Natural killer cell treated with Interleukin-12 subunit alpha and Interleukin-12 subunit beta and Interleukin-15 and Interleukin-18, amount 100 ng/mL, for 72 hours (primary cell): ENCODE measurements at regions not wholly inside any gene's neighbourhood (a gene's known extent, or its start where the extent isn't known, plus 50 kb on each side); places are given as distances from the start of the nearest gene placed in this dataset.

ENCODE experiments used
- ATAC-seq, 2 donors: fragments of 150-1000 bp; cut with Tn5 transposase in 1 of 2; sonication (Bioruptor Pico), chemical (Tn5 transposase) in 1 of 2; 2 replicates each; pipeline ENCODE4 v1.10.0; 2021
- DNase-seq: peaks from one replicate; pipeline ENCODE4 v3.0.0; 2022; ENCODE audit warnings: low spot score
- H3K27ac Mint-ChIP-seq, 2 donors: 1 replicate in 1 of 2; 2 replicates in 1 of 2; pipeline ENCODE4 v1.8.0; 2022; ENCODE audit warnings: mixed read lengths in 2 of 2, mild to moderate bottlenecking in 1 of 2, moderate library complexity in 1 of 2
- H3K27me3 Mint-ChIP-seq, 2 donors: 1 replicate in 1 of 2; 2 replicates in 1 of 2; pipeline ENCODE4 v1.8.0; 2022; ENCODE audit warnings: mixed read lengths in 2 of 2
- H3K36me3 Mint-ChIP-seq: one replicate; pipeline ENCODE4 v1.8.0; 2022; ENCODE audit warnings: mixed read lengths
- H3K4me1 Mint-ChIP-seq, 2 donors: 1 replicate in 1 of 2; 2 replicates in 1 of 2; pipeline ENCODE4 v1.8.0; 2022; ENCODE audit warnings: low read depth in 2 of 2, mixed read lengths in 2 of 2, mild to moderate bottlenecking in 1 of 2
- H3K4me3 Mint-ChIP-seq: one replicate; pipeline ENCODE4 v1.8.0; 2022; ENCODE audit warnings: mixed read lengths
- H3K9me3 Mint-ChIP-seq: 2 replicates; pipeline ENCODE4 v1.8.0; 2022; ENCODE audit warnings: mixed read lengths

GRCh38 chr5:165066751-165067385 is 1561.4 kb downstream of the MAT2B start:
- DNase-seq (no peak), ATAC-seq (no peak)
- H3K27me3 Mint-ChIP-seq = no peaks in the 10 kb centered on the region
- no peak overlapping the region for H3K4me3 Mint-ChIP-seq
- H3K36me3 Mint-ChIP-seq = peaks cover under 1% of the 10 kb centered on the region
- H3K4me1 Mint-ChIP-seq = no peaks in the 10 kb centered on the region
- H3K27ac Mint-ChIP-seq = no peak overlapping the region
- peaks cover 22% of the 10 kb centered on the region for H3K9me3 Mint-ChIP-seq

- ATAC-seq (no peak), DNase-seq (no peak)
- no peaks in the 10 kb centered on the region for H3K27me3 Mint-ChIP-seq
- peaks cover 25% of the 10 kb centered on the region for H3K9me3 Mint-ChIP-seq
- no peaks in the 10 kb centered on the region for H3K4me1 Mint-ChIP-seq
- H3K27ac Mint-ChIP-seq = no peak overlapping the region
- peaks cover 18% of the 10 kb centered on the region for H3K36me3 Mint-ChIP-seq
- H3K4me3 Mint-ChIP-seq = no peak overlapping the region
Measured at GRCh38 chr5:165076686-165077085, 1571.3 kb downstream of the MAT2B start.

DNA sequence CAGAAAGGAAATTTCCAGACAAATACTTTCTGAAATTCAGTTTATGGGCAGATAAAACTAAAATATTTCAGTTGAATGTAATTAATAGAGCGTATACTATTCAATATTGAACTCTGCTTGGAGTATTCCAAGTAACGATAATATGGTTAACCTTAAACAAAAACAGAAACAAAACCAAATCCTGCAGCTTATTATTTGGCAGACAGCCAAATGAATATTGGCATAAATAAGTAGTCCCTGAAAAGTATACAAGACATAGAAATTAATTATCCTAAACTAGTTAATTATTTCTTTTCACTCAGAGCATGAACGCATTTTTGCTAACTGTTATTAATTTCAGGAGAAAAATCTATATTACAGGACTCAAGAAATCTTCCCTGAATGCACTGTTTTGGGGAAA is 1574.0 kb downstream of the MAT2B start:
- no peaks in the 10 kb centered on the region for H3K4me1 Mint-ChIP-seq
- no peak for DNase-seq
- H3K27ac Mint-ChIP-seq = no peak overlapping the region
- H3K4me3 Mint-ChIP-seq = no peak overlapping the region
- no peaks in the 10 kb centered on the region for H3K27me3 Mint-ChIP-seq
- peaks cover 9% of the 10 kb centered on the region for H3K9me3 Mint-ChIP-seq
- no peaks in the 10 kb centered on the region for H3K36me3 Mint-ChIP-seq
- no peak for ATAC-seq

GRCh38 chr5:165083394-165083793 is 1578.0 kb downstream of the MAT2B start:
- no peaks in the 10 kb centered on the region for H3K36me3 Mint-ChIP-seq
- H3K27me3 Mint-ChIP-seq = no peaks in the 10 kb centered on the region
- ATAC-seq (no peak), DNase-seq (no peak)
- peaks cover 11% of the 10 kb centered on the region for H3K9me3 Mint-ChIP-seq
- H3K27ac Mint-ChIP-seq = no peak overlapping the region
- no peaks in the 10 kb centered on the region for H3K4me1 Mint-ChIP-seq
- H3K4me3 Mint-ChIP-seq = no peak overlapping the region

DNA sequence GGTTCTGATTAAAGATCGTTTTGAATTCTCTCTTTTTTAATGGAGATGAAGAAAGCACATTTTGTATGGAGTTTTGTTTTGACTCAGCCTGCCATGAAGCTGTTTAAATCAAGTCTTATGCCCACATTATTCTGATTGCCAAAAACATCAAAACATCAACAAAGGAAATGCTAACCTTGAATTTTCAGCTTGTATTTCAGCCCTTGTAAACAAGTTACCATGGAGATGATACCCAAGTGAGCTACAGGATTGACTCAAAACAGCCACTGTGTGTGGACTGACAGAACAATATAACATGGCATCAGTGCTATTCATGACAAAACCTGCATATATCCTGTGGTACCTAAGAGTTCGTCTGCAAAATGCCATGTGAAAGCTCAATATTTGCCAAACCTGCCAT is 1581.0 kb downstream of the MAT2B start:
- Mint-ChIP-seq H3K27ac (no peak overlapping the region), H3K27me3 (no peaks in the 10 kb centered on the region), H3K9me3 (peaks cover 10% of the 10 kb centered on the region), H3K4me3 (no peak overlapping the region), H3K36me3 (no peaks in the 10 kb centered on the region), H3K4me1 (no peaks in the 10 kb centered on the region)
- DNase-seq (no peak), ATAC-seq (no peak)

- Mint-ChIP-seq H3K9me3 (peaks cover 3% of the 10 kb centered on the region), H3K27ac (no peak overlapping the region), H3K4me3 (no peak overlapping the region), H3K27me3 (no peaks in the 10 kb centered on the region), H3K36me3 (no peaks in the 10 kb centered on the region), H3K4me1 (no peaks in the 10 kb centered on the region)
- no peak for ATAC-seq
- DNase-seq = no peak
Measured at GRCh38 chr5:165094782-165095181, 1589.4 kb downstream of the MAT2B start.

DNA sequence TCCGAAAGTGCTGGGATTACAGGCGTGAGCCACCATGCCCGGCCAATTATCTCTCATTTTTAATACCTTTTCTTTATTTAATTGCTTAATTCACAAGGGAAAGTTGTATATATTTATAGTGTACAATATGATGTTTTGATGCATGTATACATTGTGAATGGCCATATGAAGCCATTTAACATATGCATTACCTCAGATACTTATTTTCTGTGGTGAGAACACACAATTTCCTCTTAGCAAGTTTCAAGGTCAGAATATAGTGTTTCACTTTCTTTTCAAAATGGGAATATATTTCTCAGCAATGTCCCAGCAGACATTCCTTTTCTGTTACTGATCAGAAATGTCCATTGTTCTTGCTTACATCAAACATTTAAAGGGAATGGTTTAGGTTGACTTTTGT is 1596.3 kb downstream of the MAT2B start:
- no peak overlapping the region for H3K4me3 Mint-ChIP-seq

DNA sequence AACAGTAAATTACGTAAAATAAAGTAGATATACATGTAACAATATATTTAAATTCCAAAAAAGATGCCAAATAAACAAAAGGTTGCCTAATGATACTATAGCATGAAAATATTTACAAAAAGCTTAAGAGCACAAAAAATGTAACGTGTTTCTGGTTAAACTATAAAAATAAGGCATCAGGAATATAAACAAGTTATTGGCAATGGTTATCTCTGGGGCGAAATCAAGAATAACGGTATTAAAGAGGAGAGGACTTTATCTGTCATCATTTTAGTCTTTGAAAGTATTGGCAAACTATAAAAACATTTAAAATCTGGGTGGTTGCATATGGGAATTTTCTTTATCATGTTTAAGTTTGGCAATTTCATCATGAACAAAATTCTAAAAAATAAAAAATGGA is 1599.2 kb downstream of the MAT2B start:
- H3K27ac Mint-ChIP-seq = no peak overlapping the region
- ATAC-seq = no peak
- peaks cover 8% of the 10 kb centered on the region for H3K9me3 Mint-ChIP-seq
- no peak for DNase-seq
- peaks cover 8% of the 10 kb centered on the region for H3K36me3 Mint-ChIP-seq
- no peak overlapping the region for H3K4me3 Mint-ChIP-seq
- no peaks in the 10 kb centered on the region for H3K4me1 Mint-ChIP-seq
- H3K27me3 Mint-ChIP-seq = no peaks in the 10 kb centered on the region

More for the DNA sequence above, 1596.3 kb downstream of the MAT2B start:
- H3K9me3 Mint-ChIP-seq = peaks cover 8% of the 10 kb centered on the region
- peaks cover 8% of the 10 kb centered on the region for H3K36me3 Mint-ChIP-seq
- H3K27ac Mint-ChIP-seq = no peak overlapping the region
- no peaks in the 10 kb centered on the region for H3K4me1 Mint-ChIP-seq
- H3K27me3 Mint-ChIP-seq = no peaks in the 10 kb centered on the region
- no peak for DNase-seq
- no peak for ATAC-seq

DNA sequence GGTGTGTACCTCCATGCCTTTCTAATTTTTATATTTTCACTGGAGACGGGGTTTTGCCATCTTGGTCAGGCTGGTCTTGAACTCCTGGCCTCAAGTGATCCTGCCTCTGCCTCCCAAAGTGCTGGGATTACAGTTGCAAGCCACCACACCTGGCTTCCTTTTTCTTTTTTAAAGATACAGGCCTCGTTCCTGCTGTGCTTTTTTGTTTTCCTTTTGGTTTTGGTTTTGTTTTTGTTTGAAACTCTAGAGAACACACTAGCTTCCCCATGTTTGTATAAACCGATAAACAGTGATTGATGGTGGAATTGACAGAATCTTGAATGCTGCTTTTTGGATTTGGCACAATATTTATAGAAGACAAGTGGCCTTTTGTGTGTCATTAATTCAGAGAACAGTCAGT is 1603.4 kb downstream of the MAT2B start:
- no peak for ATAC-seq
- Mint-ChIP-seq H3K27ac (no peak overlapping the region), H3K9me3 (no peaks in the 10 kb centered on the region), H3K36me3 (no peaks in the 10 kb centered on the region), H3K4me3 (no peak overlapping the region), H3K4me1 (no peaks in the 10 kb centered on the region), H3K27me3 (no peaks in the 10 kb centered on the region)
- DNase-seq = no peak

- ATAC-seq (no peak), DNase-seq (no peak)
- Mint-ChIP-seq H3K27ac (no peak overlapping the region), H3K4me3 (no peak overlapping the region), H3K4me1 (no peaks in the 10 kb centered on the region), H3K36me3 (no peaks in the 10 kb centered on the region), H3K27me3 (no peaks in the 10 kb centered on the region), H3K9me3 (peaks cover 6% of the 10 kb centered on the region)
Measured at GRCh38 chr5:165119175-165119574, 1613.8 kb downstream of the MAT2B start.

- no peaks in the 10 kb centered on the region for H3K36me3 Mint-ChIP-seq
- no peak overlapping the region for H3K27ac Mint-ChIP-seq
- H3K4me3 Mint-ChIP-seq = no peak overlapping the region
- H3K9me3 Mint-ChIP-seq = peaks cover 8% of the 10 kb centered on the region
- no peaks in the 10 kb centered on the region for H3K4me1 Mint-ChIP-seq
- ATAC-seq = no peak
- DNase-seq = no peak
- no peaks in the 10 kb centered on the region for H3K27me3 Mint-ChIP-seq
Measured at GRCh38 chr5:165126598-165126997, 1621.2 kb downstream of the MAT2B start.

- Mint-ChIP-seq H3K27me3 (no peaks in the 10 kb centered on the region), H3K36me3 (no peaks in the 10 kb centered on the region), H3K9me3 (peaks cover 12% of the 10 kb centered on the region), H3K27ac (no peak overlapping the region), H3K4me3 (no peak overlapping the region), H3K4me1 (no peaks in the 10 kb centered on the region)
- no peak for ATAC-seq
- DNase-seq = no peak
Measured at GRCh38 chr5:165127941-165128340, 1622.5 kb downstream of the MAT2B start.

DNA sequence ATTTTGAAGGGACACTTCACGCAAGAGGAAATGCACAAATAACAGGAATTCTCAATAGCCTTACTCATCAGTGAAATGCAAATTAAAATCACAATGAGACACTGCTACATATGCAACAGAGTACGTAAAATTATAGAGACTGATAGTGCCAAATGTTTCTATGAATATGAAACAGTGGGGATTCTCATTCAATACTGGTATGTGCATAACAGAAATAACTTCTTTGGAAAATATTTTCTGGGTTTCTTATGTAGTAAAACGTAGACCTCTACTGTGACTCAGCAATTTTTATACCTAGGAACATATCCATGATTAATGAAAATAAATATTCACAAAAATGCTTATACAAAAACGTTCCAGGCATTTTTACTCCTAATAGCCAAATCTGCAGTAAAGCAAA is 1625.2 kb downstream of the MAT2B start:
- Mint-ChIP-seq H3K27me3 (no peaks in the 10 kb centered on the region), H3K4me1 (no peaks in the 10 kb centered on the region), H3K9me3 (peaks cover 16% of the 10 kb centered on the region), H3K27ac (no peak overlapping the region), H3K4me3 (no peak overlapping the region), H3K36me3 (no peaks in the 10 kb centered on the region)
- ATAC-seq (no peak), DNase-seq (no peak)

DNA sequence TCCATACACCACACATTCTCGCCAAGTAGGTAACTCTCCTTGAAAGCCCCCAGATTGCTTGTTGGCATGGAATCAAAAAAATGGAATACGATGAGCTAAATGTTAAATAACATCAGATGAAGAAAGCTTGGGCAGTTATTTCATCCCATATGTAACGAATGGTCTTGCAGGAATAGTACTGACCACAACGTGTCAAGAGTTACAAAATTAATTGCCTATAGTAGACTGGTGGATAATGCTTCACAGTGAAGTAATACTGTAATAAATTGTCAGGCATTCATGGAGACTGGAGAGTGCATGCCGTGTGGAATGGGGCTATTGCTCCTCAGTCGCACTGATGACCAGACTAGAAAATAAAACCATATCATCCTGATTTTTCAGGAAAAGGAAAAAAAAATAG is 1628.7 kb downstream of the MAT2B start:
- Mint-ChIP-seq H3K4me1 (no peaks in the 10 kb centered on the region), H3K4me3 (no peak overlapping the region), H3K9me3 (peaks cover 19% of the 10 kb centered on the region), H3K27me3 (no peaks in the 10 kb centered on the region), H3K27ac (no peak overlapping the region), H3K36me3 (no peaks in the 10 kb centered on the region)
- no peak for DNase-seq
- no peak for ATAC-seq

DNA sequence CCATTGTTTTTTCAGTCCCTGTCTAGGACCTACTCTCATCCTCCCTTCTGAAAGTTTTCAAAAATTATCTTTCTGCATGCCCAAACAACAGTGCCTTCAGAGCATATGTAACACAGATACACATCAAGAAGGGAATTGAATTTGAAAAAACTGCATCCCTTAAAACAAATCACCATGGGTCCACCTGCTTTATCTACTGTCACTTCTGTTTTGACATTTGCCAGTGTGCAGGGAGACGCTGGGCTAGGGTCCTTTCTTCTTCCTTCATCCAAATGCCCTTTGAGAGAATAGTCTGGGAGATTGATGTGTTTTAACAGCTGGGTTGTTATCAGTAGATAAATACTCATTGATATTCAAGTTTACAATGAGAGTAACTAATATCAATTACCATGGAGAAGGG is 1630.1 kb downstream of the MAT2B start:
- DNase-seq = no peak
- ATAC-seq = no peak
- no peaks in the 10 kb centered on the region for H3K36me3 Mint-ChIP-seq
- H3K9me3 Mint-ChIP-seq = peaks cover 19% of the 10 kb centered on the region
- no peaks in the 10 kb centered on the region for H3K27me3 Mint-ChIP-seq
- H3K4me1 Mint-ChIP-seq = no peaks in the 10 kb centered on the region
- no peak overlapping the region for H3K4me3 Mint-ChIP-seq
- H3K27ac Mint-ChIP-seq = no peak overlapping the region
